ENCODE measurements at regions not wholly inside any gene's neighbourhood (a gene's known extent, or its start where the extent isn't known, plus 50 kb on each side); places are given as distances from the start of the nearest gene placed in this dataset.

DNA sequence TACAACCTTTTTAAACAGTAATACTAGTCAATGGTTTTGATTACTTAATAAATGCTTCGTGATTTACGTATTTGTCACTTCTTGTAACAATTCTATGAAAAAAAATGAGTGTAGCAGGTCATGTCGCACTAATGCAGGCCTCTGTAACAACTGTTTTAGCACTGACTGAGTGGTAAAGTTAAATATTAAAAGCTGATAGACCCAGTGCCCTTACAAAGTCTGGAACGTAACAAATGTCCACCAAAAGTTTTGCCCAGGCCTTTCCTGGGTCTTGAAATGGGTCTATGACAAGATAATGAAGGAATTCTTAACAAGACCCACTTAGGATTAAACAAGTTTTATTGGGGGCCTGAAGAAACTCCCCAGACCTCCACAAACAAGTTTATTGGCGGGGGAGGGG is 304.6 kb upstream of the DEPDC1 start:
- Histone ChIP-seq H3K36me3 (ENCODE audit: low read depth, missing control alignments) (no peaks in the 10 kb centered on the region), H3K4me1 (no peaks in the 10 kb centered on the region), H3K27me3 (no peaks in the 10 kb centered on the region), H3K4me3 (no peak overlapping the region), H3K9me3 (no peaks in the 10 kb centered on the region), H3K27ac (no peak overlapping the region)
- WGBS, 2 donors, result 68 to 72% methylated on average over 5 of the region's 5 CpGs
- DNase-seq, result no peak
- intact Hi-C loops (cut with DNase I; ENCODE audit: low total_unique reads), result no loop called here
- TF ChIP-seq CTCF (IDR thresholded peaks at IDR 0.05) (no peak), POLR2A (IDR thresholded peaks at IDR 0.05) (no peak)

- peaks cover 4% of the 10 kb centered on the region for H3K4me1 ChIP-seq
- no peaks in the 10 kb centered on the region for H3K9me3 ChIP-seq
- H3K36me3 ChIP-seq (ENCODE audit: low read depth, missing control alignments), result no peaks in the 10 kb centered on the region
- H3K27ac ChIP-seq, result no peak overlapping the region
- no peak overlapping the region for H3K4me3 ChIP-seq
- no peak for DNase-seq
- TF ChIP-seq CTCF (IDR thresholded peaks at IDR 0.05) (no peak), POLR2A (IDR thresholded peaks at IDR 0.05) (no peak)
- H3K27me3 ChIP-seq, result no peaks in the 10 kb centered on the region
- WGBS, 2 donors, result 78 to 96% methylated on average over 2 of the region's 2 CpGs
- intact Hi-C loops (cut with DNase I; ENCODE audit: low total_unique reads), result no loop called here
Observed at GRCh38 chr1:68805097-68805641, 308.3 kb upstream of the DEPDC1 start.

DNA sequence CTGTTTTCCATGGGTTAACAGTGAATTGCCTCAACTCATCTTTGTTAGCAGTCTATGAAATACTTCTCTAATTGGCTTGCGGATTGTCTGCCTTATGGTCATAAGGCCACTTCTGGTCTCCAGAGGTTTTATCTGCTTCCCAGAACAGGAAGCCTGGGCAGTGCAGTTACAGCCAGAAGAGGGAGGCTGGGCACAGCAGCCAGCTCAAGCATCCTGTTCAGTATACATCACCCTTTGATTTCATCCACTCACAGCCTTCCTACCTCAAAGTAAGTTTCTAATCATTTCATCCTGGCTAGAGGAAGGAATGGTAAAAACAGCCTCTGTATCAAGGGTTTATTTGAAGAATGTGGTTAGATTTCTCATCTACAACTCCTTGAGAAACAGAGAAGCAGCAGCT is 311.5 kb upstream of the DEPDC1 start:
- peaks cover 4% of the 10 kb centered on the region for H3K4me1 ChIP-seq
- H3K27me3 ChIP-seq, result no peaks in the 10 kb centered on the region
- DNase-seq, result peak; percentile 25
- no peak for TF ChIP-seq POLR2A (IDR thresholded peaks at IDR 0.05)
- TF ChIP-seq CTCF (IDR thresholded peaks at IDR 0.05), result no peak
- 9 to 20% methylated on average over 1 of the region's 1 CpG for WGBS, 2 donors
- H3K27ac ChIP-seq, result no peak overlapping the region
- intact Hi-C loops (cut with DNase I; ENCODE audit: low total_unique reads), result no loop called here
- no peaks in the 10 kb centered on the region for H3K9me3 ChIP-seq
- H3K36me3 ChIP-seq (ENCODE audit: low read depth, missing control alignments), result no peaks in the 10 kb centered on the region
- H3K4me3 ChIP-seq, result no peak overlapping the region

GRCh38 chr1:68811806-68812205 is 314.9 kb upstream of the DEPDC1 start:
- Histone ChIP-seq H3K4me3 (no peak overlapping the region), H3K27me3 (no peaks in the 10 kb centered on the region), H3K9me3 (no peaks in the 10 kb centered on the region), H3K36me3 (ENCODE audit: low read depth, missing control alignments) (no peaks in the 10 kb centered on the region), H3K4me1 (peaks cover 4% of the 10 kb centered on the region), H3K27ac (no peak overlapping the region)
- DNase-seq, result no peak
- 68 to 82% methylated on average over 5 of the region's 5 CpGs for WGBS, 2 donors
- TF ChIP-seq POLR2A (IDR thresholded peaks at IDR 0.05) (no peak), CTCF (IDR thresholded peaks at IDR 0.05) (no peak)
- intact Hi-C loops (cut with DNase I; ENCODE audit: low total_unique reads), result no loop called here

DNA sequence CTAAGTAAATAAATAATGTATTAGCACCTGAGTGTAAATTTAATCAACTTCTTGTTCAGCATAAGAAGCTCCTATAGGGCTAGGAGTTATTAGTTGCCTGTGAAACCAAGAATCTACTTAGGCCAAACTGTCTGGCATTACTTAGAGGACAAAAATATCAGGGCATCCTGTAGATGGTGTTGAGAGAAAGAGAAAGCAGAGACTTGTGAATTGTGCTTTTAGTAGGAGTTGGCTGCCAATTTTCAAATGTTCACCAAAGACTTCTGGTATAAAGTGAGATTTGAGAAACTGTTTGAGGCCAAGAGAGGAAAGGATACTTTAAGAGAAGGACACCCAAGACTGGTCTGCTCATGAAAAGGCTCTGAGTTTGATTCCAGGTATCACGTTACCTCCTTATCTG is 315.5 kb upstream of the DEPDC1 start:
- H3K27ac ChIP-seq, result no peak overlapping the region
- no peaks in the 10 kb centered on the region for H3K9me3 ChIP-seq
- TF ChIP-seq CTCF (IDR thresholded peaks at IDR 0.05), result no peak
- no peak for TF ChIP-seq POLR2A (IDR thresholded peaks at IDR 0.05)
- peaks cover 4% of the 10 kb centered on the region for H3K4me1 ChIP-seq
- no peak overlapping the region for H3K4me3 ChIP-seq
- WGBS, 2 donors, result 68 to 88% methylated on average over 1 of the region's 1 CpG
- H3K27me3 ChIP-seq, result no peaks in the 10 kb centered on the region
- no peak for DNase-seq
- intact Hi-C loops (cut with DNase I; ENCODE audit: low total_unique reads), result no loop called here
- no peaks in the 10 kb centered on the region for H3K36me3 ChIP-seq (ENCODE audit: low read depth, missing control alignments)
